Keratinocyte (primary cell): ENCODE measurements at regions not wholly inside any gene's neighbourhood (a gene's known extent, or its start where the extent isn't known, plus 50 kb on each side); places are given as distances from the start of the nearest gene placed in this dataset.

Experiments used
- EZH2 ChIP-seq: IDR thresholded peaks from one replicate; pipeline ENCODE4 v1.6.1; 2012; ENCODE audit warnings: inconsistent platforms, mild to moderate bottlenecking, low read length, moderate library complexity
- TF ChIP-seq, protein P1 (sequence below), 3 experiments: IDR thresholded peaks in 1 of 3; conservative IDR thresholded peaks in 1 of 3; optimal IDR thresholded peaks in 1 of 3; 2 replicates in 2 of 3; 3 replicates in 1 of 3; pipeline versions ENCODE3 to v1.5.1; 2011; ENCODE audit warnings: low read length in 3 of 3, mild to moderate bottlenecking in 3 of 3, moderate library complexity in 2 of 3, control low read depth in 1 of 3, inconsistent platforms in 1 of 3; ENCODE audit not compliant: insufficient read depth in 2 of 3; ENCODE audit errors: extremely low read depth in 1 of 3

DNA sequence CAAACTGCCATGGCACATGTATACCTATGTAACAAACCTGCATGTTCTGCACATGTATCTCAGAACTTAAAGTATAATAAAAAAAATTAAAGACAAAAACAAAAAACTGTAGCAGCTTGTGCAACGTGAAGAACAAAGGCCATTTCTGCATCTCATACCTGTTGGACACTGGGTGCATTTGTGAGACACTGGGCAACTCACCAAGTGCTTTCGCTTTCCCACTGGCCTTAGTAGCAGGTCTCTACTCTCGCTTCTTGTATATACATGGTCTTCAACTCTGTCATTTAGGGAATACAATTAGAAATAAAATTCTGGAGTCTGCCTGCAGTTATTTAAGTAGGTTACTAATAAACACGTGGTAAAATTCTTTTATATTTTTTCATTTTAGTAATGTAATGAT, 423.8 kb downstream of the CBLN4 start:
- TF ChIP-seq, protein P1, sequence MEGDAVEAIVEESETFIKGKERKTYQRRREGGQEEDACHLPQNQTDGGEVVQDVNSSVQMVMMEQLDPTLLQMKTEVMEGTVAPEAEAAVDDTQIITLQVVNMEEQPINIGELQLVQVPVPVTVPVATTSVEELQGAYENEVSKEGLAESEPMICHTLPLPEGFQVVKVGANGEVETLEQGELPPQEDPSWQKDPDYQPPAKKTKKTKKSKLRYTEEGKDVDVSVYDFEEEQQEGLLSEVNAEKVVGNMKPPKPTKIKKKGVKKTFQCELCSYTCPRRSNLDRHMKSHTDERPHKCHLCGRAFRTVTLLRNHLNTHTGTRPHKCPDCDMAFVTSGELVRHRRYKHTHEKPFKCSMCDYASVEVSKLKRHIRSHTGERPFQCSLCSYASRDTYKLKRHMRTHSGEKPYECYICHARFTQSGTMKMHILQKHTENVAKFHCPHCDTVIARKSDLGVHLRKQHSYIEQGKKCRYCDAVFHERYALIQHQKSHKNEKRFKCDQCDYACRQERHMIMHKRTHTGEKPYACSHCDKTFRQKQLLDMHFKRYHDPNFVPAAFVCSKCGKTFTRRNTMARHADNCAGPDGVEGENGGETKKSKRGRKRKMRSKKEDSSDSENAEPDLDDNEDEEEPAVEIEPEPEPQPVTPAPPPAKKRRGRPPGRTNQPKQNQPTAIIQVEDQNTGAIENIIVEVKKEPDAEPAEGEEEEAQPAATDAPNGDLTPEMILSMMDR (optimal IDR thresholded peaks at IDR 0.05 in 1 of 3, IDR thresholded peaks at IDR 0.05 in 1 of 3, conservative IDR thresholded peaks at IDR 0.05 in 1 of 3; ENCODE audit: extremely low read depth in 1 of 3, insufficient read depth in 2 of 3, low read length in 3 of 3) = no peak
- no peak for TF ChIP-seq EZH2
